ENCODE measurements at regions not wholly inside any gene's neighbourhood (a gene's known extent, or its start where the extent isn't known, plus 50 kb on each side); places are given as distances from the start of the nearest gene placed in this dataset.
"Not testable (repeated sequence)": the region's sequence is repeated elsewhere in the genome, so short reads cannot be mapped to it uniquely, and the experiment has no call there.

DNA sequence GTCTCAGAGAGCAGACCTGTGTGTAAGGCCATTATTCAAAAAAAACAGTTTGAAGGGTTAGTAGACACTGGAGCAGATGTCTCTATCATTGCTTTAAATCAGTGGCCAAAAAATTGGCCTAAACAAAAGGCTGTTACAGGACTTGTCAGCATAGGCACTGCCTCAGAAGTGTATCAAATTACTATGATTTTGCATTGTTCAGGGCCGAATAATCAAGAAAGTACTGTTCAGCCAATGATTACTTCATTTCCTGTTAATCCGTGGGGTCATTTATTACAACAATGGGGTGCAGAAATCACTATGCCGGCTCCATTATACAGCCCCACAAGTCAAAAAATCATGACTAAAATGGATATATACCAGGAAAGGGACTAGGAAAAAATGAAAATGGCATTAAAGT is 160.3 kb downstream of the GPX5 start:
- TF ChIP-seq, protein P1, sequence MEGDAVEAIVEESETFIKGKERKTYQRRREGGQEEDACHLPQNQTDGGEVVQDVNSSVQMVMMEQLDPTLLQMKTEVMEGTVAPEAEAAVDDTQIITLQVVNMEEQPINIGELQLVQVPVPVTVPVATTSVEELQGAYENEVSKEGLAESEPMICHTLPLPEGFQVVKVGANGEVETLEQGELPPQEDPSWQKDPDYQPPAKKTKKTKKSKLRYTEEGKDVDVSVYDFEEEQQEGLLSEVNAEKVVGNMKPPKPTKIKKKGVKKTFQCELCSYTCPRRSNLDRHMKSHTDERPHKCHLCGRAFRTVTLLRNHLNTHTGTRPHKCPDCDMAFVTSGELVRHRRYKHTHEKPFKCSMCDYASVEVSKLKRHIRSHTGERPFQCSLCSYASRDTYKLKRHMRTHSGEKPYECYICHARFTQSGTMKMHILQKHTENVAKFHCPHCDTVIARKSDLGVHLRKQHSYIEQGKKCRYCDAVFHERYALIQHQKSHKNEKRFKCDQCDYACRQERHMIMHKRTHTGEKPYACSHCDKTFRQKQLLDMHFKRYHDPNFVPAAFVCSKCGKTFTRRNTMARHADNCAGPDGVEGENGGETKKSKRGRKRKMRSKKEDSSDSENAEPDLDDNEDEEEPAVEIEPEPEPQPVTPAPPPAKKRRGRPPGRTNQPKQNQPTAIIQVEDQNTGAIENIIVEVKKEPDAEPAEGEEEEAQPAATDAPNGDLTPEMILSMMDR (conservative IDR thresholded peaks at IDR 0.05; ENCODE audit: low read length), result not testable (repeated sequence)
- not testable (repeated sequence) for TF ChIP-seq EZH2phosphoT487 (IDR thresholded peaks at IDR 0.05; ENCODE audit: borderline replicate concordance)
